LNCAP (cell line): ENCODE measurements at regions not wholly inside any gene's neighbourhood (a gene's known extent, or its start where the extent isn't known, plus 50 kb on each side); places are given as distances from the start of the nearest gene placed in this dataset.

Experiments used
- CTCF ChIP-seq: fragments of 450-650 bp; IDR thresholded peaks from 2 replicates; pipeline ENCODE4 v1.5.1; 2017; ENCODE audit warnings: mild to moderate bottlenecking

DNA sequence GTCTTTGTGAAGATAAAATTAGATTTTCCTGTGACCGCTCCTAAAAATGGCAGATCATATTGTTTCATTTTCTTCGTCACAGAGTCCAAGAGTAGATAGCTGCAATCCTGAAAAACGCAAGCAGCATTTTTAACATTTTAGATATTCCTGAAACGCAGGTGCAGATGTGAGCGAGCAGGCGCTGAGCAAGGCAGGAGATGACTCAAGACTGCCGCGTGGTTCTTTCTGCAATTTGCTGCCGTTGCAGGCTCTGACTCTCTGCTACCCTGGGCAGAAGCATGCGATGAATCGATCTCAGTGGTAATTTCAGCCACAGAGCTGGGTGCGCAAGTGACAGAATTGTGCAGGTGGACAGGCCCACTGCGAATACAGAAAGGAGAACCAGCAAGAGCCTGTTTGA is 331.9 kb downstream of the ACTR3B start:
- TF ChIP-seq CTCF = no peak

GRCh38 chr7:153097511-153098201 is 338.1 kb downstream of the ACTR3B start:
- TF ChIP-seq CTCF = no peak

- no peak for TF ChIP-seq CTCF
Observed at GRCh38 chr7:153099235-153099634, 339.7 kb downstream of the ACTR3B start.

DNA sequence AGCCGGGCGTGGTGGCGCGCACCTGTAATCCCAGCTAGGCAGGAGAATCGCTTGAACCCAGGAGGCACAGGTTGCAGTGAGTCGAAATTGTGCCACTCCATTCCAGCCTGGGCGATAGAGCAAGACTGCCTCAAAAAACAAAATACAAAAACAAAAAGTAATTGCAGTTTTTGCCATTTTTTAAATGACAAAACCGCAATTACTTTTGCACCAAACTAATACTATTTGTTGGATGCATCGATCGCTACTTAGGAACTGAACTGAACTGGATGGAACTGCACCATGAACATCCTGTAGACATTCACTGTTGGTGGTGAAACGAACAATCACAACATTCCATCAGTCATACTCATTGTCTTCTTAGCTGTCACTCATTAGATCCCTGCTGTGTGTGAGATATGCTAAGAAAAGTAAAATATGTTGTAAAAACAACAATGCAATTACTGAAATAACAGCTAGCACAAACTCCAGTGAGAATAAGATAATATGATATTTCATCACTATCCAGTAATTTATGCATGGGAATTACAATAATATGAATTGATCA is 341.2 kb downstream of the ACTR3B start:
- TF ChIP-seq CTCF = no peak

DNA sequence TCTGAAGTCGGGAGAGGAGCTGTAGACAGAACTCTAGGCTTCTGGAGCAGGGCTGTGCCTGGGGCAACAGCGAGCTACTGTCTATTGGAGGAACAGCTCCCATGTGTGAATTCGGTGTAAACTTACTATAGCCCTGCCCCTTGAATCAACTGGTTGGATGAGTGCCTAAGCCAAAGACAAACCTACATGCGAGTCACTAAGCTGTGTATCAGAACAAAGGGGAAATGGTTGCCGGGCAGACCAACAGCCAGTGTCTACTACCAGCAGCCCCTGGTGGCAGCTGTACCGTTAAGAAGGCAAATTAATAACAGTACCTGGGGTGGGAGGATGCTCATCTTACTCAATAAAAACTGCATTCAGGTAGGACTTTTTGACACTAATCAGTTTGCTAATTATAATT is 343.6 kb downstream of the ACTR3B start:
- TF ChIP-seq CTCF = no peak

GRCh38 chr7:153107826-153108225 is 348.3 kb downstream of the ACTR3B start:
- TF ChIP-seq CTCF = no peak

- no peak for TF ChIP-seq CTCF
Observed at GRCh38 chr7:153109566-153109965, 350.0 kb downstream of the ACTR3B start.

DNA sequence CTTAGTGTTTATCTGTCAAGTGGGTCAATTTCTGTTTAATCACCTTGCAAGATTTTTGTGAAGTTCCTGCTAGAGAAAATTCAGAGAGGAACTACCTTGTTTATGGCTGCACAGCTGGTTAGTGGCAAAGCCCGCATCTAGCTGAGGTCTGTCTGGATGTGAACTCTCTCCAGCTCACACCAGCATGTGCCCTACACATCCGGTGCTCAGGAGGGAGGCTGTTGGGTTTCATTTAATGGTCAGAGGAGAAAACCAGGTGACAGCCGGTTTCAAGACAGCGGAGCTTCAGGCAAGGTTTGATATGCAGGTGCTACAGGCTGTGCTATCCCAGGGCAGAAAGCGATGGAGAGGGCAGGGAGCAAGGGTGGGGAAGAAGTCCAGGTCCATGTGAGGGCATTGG is 351.1 kb downstream of the ACTR3B start:
- no peak for TF ChIP-seq CTCF
